A673 (cell line): ENCODE measurements at regions not wholly inside any gene's neighbourhood (a gene's known extent, or its start where the extent isn't known, plus 50 kb on each side); places are given as distances from the start of the nearest gene placed in this dataset.

ENCODE experiments used
- BruUV-seq: library from RNA; stranded (reverse); fragments of 400-500 nt; replicated peaks from 2 replicates; lab custom pipeline; 2021; lab: Mats Ljungman, UMichigan
- CTCF ChIA-PET: fragments of 300-600 bp; sonication (Branson Sonifier 250); formaldehyde crosslinking; loops from one replicate; lab custom pipeline; 2022; ENCODE audit warnings: antibody characterized with exemption; lab: Charles Lee
- POLR2A ChIA-PET: fragments of 300-600 bp; sonication (Branson Sonifier 250); formaldehyde crosslinking; loops from one replicate; lab custom pipeline; 2022; ENCODE audit warnings: antibody characterized with exemption; ENCODE audit not compliant: low non-redundant PET; lab: Charles Lee
- DNase-seq: peaks from one replicate; pipeline ENCODE4 v3.0.0-alpha.2; 2015; ENCODE audit warnings: low spot score
- H3K27ac ChIP-seq: fragments of 200-600 bp; sonication (generic); 2 replicates; pipeline ENCODE4 v1.5.1; 2016; ENCODE audit warnings: mixed run types, low read depth, mild to moderate bottlenecking, mixed read lengths, antibody characterized with exemption, low read length; ENCODE audit not compliant: poor library complexity, severe bottlenecking
- H3K27me3 ChIP-seq: fragments of 200-600 bp; sonication (generic); replicated peaks from 2 replicates; pipeline ENCODE4 v1.6.1; 2017; ENCODE audit warnings: mixed run types, low read depth, mild to moderate bottlenecking, mixed read lengths, antibody characterized with exemption, low read length; ENCODE audit not compliant: insufficient read depth, poor library complexity
- H3K36me3 ChIP-seq: fragments of 200-600 bp; sonication (generic); 2 replicates; pipeline ENCODE4 v1.6.1; 2016; ENCODE audit warnings: mixed run types, mild to moderate bottlenecking, mixed read lengths, antibody characterized with exemption, low read length; ENCODE audit not compliant: insufficient read depth, poor library complexity, severe bottlenecking
- H3K4me1 ChIP-seq: fragments of 200-600 bp; sonication (generic); 2 replicates; pipeline ENCODE4 v1.6.1; 2017; ENCODE audit warnings: mixed run types, mild to moderate bottlenecking, mixed read lengths, antibody characterized with exemption, low read length; ENCODE audit not compliant: insufficient read depth, poor library complexity, severe bottlenecking
- H3K4me3 ChIP-seq: fragments of 200-600 bp; sonication (generic); 2 replicates; pipeline ENCODE4 v1.5.1; 2016; ENCODE audit warnings: low read depth, mixed run types, mild to moderate bottlenecking, mixed read lengths, low read length; ENCODE audit not compliant: poor library complexity, severe bottlenecking
- H3K9me3 ChIP-seq: fragments of 200-600 bp; sonication (generic); 2 replicates; pipeline ENCODE4 v1.6.1; 2016; ENCODE audit warnings: mixed run types, low read depth, mild to moderate bottlenecking, mixed read lengths, antibody characterized with exemption, low read length; ENCODE audit not compliant: poor library complexity, severe bottlenecking
- CTCF ChIP-seq: fragments of 300-800, 200-600 bp; sonication (generic); conservative IDR thresholded peaks from 2 replicates; pipeline ENCODE4 v1.5.1; 2017; ENCODE audit warnings: low read depth, mild to moderate bottlenecking, antibody characterized with exemption, low read length, moderate library complexity, mixed read lengths
- EZH2 ChIP-seq: fragments of 200-600 bp; sonication (generic); IDR thresholded peaks from 2 replicates; pipeline ENCODE4 v1.6.1; 2017; ENCODE audit warnings: borderline replicate concordance, low read depth, mild to moderate bottlenecking, mixed read lengths, antibody characterized with exemption, low read length; ENCODE audit not compliant: poor library complexity, severe bottlenecking
- intact Hi-C: fragments of 100-400 bp; cut with micrococcal nuclease; formaldehyde crosslinking; loops from one replicate; pipeline ENCODE4 v1.10.0; 2022; ENCODE audit not compliant: unreplicated experiment

GRCh38 chr15:96524676-96525417 is 194.3 kb downstream of the NR2F2 start:
- no peaks in the 10 kb centered on the region for H3K36me3 ChIP-seq
- BruUV-seq = no TSS peak
- TF ChIP-seq CTCF (no peak), EZH2 (no peak)
- H3K4me3 ChIP-seq = no peak overlapping the region
- ChIA-PET POLR2A (no interaction called here), CTCF (no interaction called here)
- no peaks in the 10 kb centered on the region for H3K27me3 ChIP-seq
- H3K9me3 ChIP-seq = peaks cover 10% of the 10 kb centered on the region
- intact Hi-C loops = no loop called here
- no peak for DNase-seq
- no peak overlapping the region for H3K27ac ChIP-seq
- H3K4me1 ChIP-seq = no peaks in the 10 kb centered on the region

- no peaks in the 10 kb centered on the region for H3K4me1 ChIP-seq
- no peak overlapping the region for H3K27ac ChIP-seq
- ChIA-PET CTCF (no interaction called here), POLR2A (no interaction called here)
- H3K36me3 ChIP-seq = no peaks in the 10 kb centered on the region
- no peaks in the 10 kb centered on the region for H3K9me3 ChIP-seq
- intact Hi-C loops = no loop called here
- no peak for DNase-seq
- no peaks in the 10 kb centered on the region for H3K27me3 ChIP-seq
- H3K4me3 ChIP-seq = no peak overlapping the region
- BruUV-seq = no TSS peak
- TF ChIP-seq EZH2 (no peak), CTCF (no peak)
Observed at GRCh38 chr15:96535148-96535547, 204.6 kb downstream of the NR2F2 start.

GRCh38 chr15:96538491-96538890 is 208.0 kb downstream of the NR2F2 start:
- DNase-seq = no peak
- Histone ChIP-seq H3K36me3 (no peaks in the 10 kb centered on the region), H3K4me1 (no peaks in the 10 kb centered on the region), H3K9me3 (no peaks in the 10 kb centered on the region), H3K27me3 (no peaks in the 10 kb centered on the region), H3K4me3 (no peak overlapping the region), H3K27ac (no peak overlapping the region)
- no TSS peak for BruUV-seq
- intact Hi-C loops = no loop called here
- TF ChIP-seq CTCF (no peak), EZH2 (no peak)
- POLR2A ChIA-PET = no interaction called here
- CTCF ChIA-PET = no interaction called here
